ENCODE measurements at regions not wholly inside any gene's neighbourhood (a gene's known extent, or its start where the extent isn't known, plus 50 kb on each side); places are given as distances from the start of the nearest gene placed in this dataset.

- no peak for DNase-seq
- no peak for TF ChIP-seq CTCF (IDR thresholded peaks at IDR 0.05)
- TF ChIP-seq POLR2A (IDR thresholded peaks at IDR 0.05), result no peak
Measured at GRCh38 chr13:97122381-97122996, 99.6 kb upstream of the MBNL2 start.

GRCh38 chr13:97124206-97124605 lies 97.9 kb upstream of the MBNL2 start:
- H3K36me3 ChIP-seq (replicated peaks in 1 of 2; ENCODE audit: insufficient read depth in 1 of 2, low read depth in 2 of 2), result no peaks in the 10 kb centered on the region
- TF ChIP-seq POLR2A (IDR thresholded peaks at IDR 0.05) (no peak), CTCF (IDR thresholded peaks at IDR 0.05) (no peak)
- no peaks in the 10 kb centered on the region for H3K9me3 ChIP-seq
- no peaks in the 10 kb centered on the region for H3K27me3 ChIP-seq
- 90 to 94% methylated on average over 4 of the region's 4 CpGs for WGBS, 2 donors
- peaks cover 13% of the 10 kb centered on the region for H3K4me1 ChIP-seq
- no peak overlapping the region for H3K4me3 ChIP-seq
- no peak for ATAC-seq
- intact Hi-C loops (cut with DNase I), result no loop called here
- no peak for DNase-seq
- no peak overlapping the region for H3K27ac ChIP-seq

More at GRCh38 chr13:97122381-97122996, 99.6 kb upstream of the MBNL2 start:
- Histone ChIP-seq H3K27me3 (no peaks in the 10 kb centered on the region), H3K9me3 (no peaks in the 10 kb centered on the region), H3K27ac (no peak overlapping the region), H3K4me1 (peaks cover 13% of the 10 kb centered on the region), H3K36me3 (replicated peaks in 1 of 2; ENCODE audit: insufficient read depth in 1 of 2, low read depth in 2 of 2) (no peaks in the 10 kb centered on the region), H3K4me3 (no peak overlapping the region)
- WGBS, 2 donors, result 46 to 53% methylated on average over 4 of the region's 4 CpGs
- no peak for ATAC-seq
- intact Hi-C loops (cut with DNase I), result no loop called here

- H3K4me1 ChIP-seq, result peaks cover 13% of the 10 kb centered on the region
- no peak overlapping the region for H3K4me3 ChIP-seq
- 24% methylated on average over 9 of the region's 9 CpGs for WGBS, 2 donors
- no peaks in the 10 kb centered on the region for H3K36me3 ChIP-seq (replicated peaks in 1 of 2; ENCODE audit: insufficient read depth in 1 of 2, low read depth in 2 of 2)
- no peaks in the 10 kb centered on the region for H3K9me3 ChIP-seq
- no peak overlapping the region for H3K27ac ChIP-seq
- DNase-seq, result peak in 3 of 4 donors; percentile 28 to 54 (median 52)
- TF ChIP-seq CTCF (IDR thresholded peaks at IDR 0.05) (peak in 3 of 7 experiments; percentile 9 to 38 (median 26)), POLR2A (IDR thresholded peaks at IDR 0.05) (no peak)
- no peaks in the 10 kb centered on the region for H3K27me3 ChIP-seq
- intact Hi-C loops (cut with DNase I), result no loop called here
- peak; percentile 38 for ATAC-seq
Measured at GRCh38 chr13:97124915-97125809, 97.0 kb upstream of the MBNL2 start.

- WGBS, 2 donors, result 68 to 69% methylated on average over 11 to 13 of the region's 13 CpGs
- TF ChIP-seq POLR2A (IDR thresholded peaks at IDR 0.05) (no peak), CTCF (IDR thresholded peaks at IDR 0.05) (no peak)
- H3K27me3 ChIP-seq, result no peaks in the 10 kb centered on the region
- ATAC-seq, result no peak
- H3K9me3 ChIP-seq, result no peaks in the 10 kb centered on the region
- intact Hi-C loops (cut with DNase I), result loop anchor here (2.0 kb wide), 1 partner anchor 13 kb away; no protein-coding TSS in a partner anchor
- no peak for DNase-seq
- no peak overlapping the region for H3K4me3 ChIP-seq
- H3K4me1 ChIP-seq, result peaks cover 13% of the 10 kb centered on the region
- H3K27ac ChIP-seq, result no peak overlapping the region
- no peaks in the 10 kb centered on the region for H3K36me3 ChIP-seq (replicated peaks in 1 of 2; ENCODE audit: insufficient read depth in 1 of 2, low read depth in 2 of 2)
Measured at GRCh38 chr13:97125810-97126738, 96.1 kb upstream of the MBNL2 start.
